HEK293T (cell line): ENCODE measurements at regions not wholly inside any gene's neighbourhood (a gene's known extent, or its start where the extent isn't known, plus 50 kb on each side); places are given as distances from the start of the nearest gene placed in this dataset.

Experiments
- CTCF ChIA-PET: fragments of 350-600 bp; formaldehyde crosslinking; extraction: SDS; loops from one replicate; lab custom pipeline; 2021; ENCODE audit warnings: antibody characterized with exemption, inconsistent platforms; lab: Yijun Ruan, JAX
- POLR2A ChIA-PET: fragments of 350-600 bp; formaldehyde crosslinking; extraction: SDS; loops from one replicate; lab custom pipeline; 2020; ENCODE audit warnings: antibody characterized with exemption, inconsistent platforms; lab: Yijun Ruan, JAX
- DNase-seq: peaks from one replicate; pipeline ENCODE4 v3.0.0; 2012; ENCODE audit warnings: mixed read lengths; ENCODE audit errors: extremely low spot score
- ARNT ChIP-seq: fragments of 450-650 bp; IDR thresholded peaks from 2 replicates; pipeline ENCODE4 v1.6.1; 2017; ENCODE audit warnings: mild to moderate bottlenecking
- BHLHE40 ChIP-seq: fragments of 450-650 bp; IDR thresholded peaks from 2 replicates; pipeline ENCODE4 v1.6.1; 2016; ENCODE audit warnings: mild to moderate bottlenecking, moderate library complexity, borderline replicate concordance
- CTBP1 ChIP-seq: fragments of 450-650 bp; IDR thresholded peaks from 2 replicates; pipeline ENCODE4 v1.6.1; 2016; ENCODE audit warnings: borderline replicate concordance
- ELF4 ChIP-seq: fragments of 450-650 bp; IDR thresholded peaks from 2 replicates; pipeline ENCODE4 v1.6.1; 2017; ENCODE audit warnings: antibody characterized with exemption
- FOXA1 ChIP-seq: fragments of 450-650 bp; IDR thresholded peaks from 2 replicates; pipeline ENCODE4 v1.6.1; 2016; ENCODE audit warnings: mild to moderate bottlenecking
- FOXK2 ChIP-seq: fragments of 450-650 bp; IDR thresholded peaks from 2 replicates; pipeline ENCODE4 v1.6.1; 2016; ENCODE audit warnings: mild to moderate bottlenecking
- FOXM1 ChIP-seq: fragments of 450-650 bp; IDR thresholded peaks from 2 replicates; pipeline ENCODE4 v1.6.1; 2017; ENCODE audit warnings: mild to moderate bottlenecking, borderline replicate concordance
- HDGF ChIP-seq: fragments of 450-650 bp; IDR thresholded peaks from 2 replicates; pipeline ENCODE4 v1.6.1; 2017; ENCODE audit warnings: antibody characterized with exemption, borderline replicate concordance
- L3MBTL2 ChIP-seq: fragments of 450-650 bp; conservative IDR thresholded peaks from 2 replicates; pipeline ENCODE4 v1.6.1; 2016; ENCODE audit warnings: mild to moderate bottlenecking
- LEF1 ChIP-seq: fragments of 450-650 bp; IDR thresholded peaks from 2 replicates; pipeline ENCODE4 v1.6.1; 2017; ENCODE audit warnings: mild to moderate bottlenecking, borderline replicate concordance
- NFRKB ChIP-seq: fragments of 450-650 bp; IDR thresholded peaks from 2 replicates; pipeline ENCODE4 v1.6.1; 2016; ENCODE audit warnings: mild to moderate bottlenecking, moderate library complexity
- SP1 ChIP-seq: fragments of 450-650 bp; IDR thresholded peaks from 2 replicates; pipeline ENCODE4 v1.6.1; 2017
- SUZ12 ChIP-seq: fragments of 450-650 bp; IDR thresholded peaks from 2 replicates; pipeline ENCODE4 v1.6.1; 2016; ENCODE audit warnings: mild to moderate bottlenecking
- TARDBP ChIP-seq: fragments of 450-650 bp; IDR thresholded peaks from 2 replicates; pipeline ENCODE4 v1.6.1; 2016
- ZNF384 ChIP-seq: fragments of 450-650 bp; IDR thresholded peaks from 2 replicates; pipeline ENCODE4 v1.6.1; 2016
- TF ChIP-seq, protein P1 (sequence below): fragments of 450-650 bp; IDR thresholded peaks from 2 replicates; pipeline ENCODE4 v1.6.1; 2016

GRCh38 chr7:43021431-43021830, 89.3 kb downstream of the MRPL32 start:
- no peak for DNase-seq
- ChIA-PET POLR2A (no interaction called here), CTCF (no interaction called here)
- no peak for TF ChIP-seq FOXA1
- no peak for TF ChIP-seq FOXM1
- no peak for TF ChIP-seq FOXK2
- TF ChIP-seq SUZ12 = no peak
- no peak for TF ChIP-seq L3MBTL2
- TF ChIP-seq HDGF = no peak
- TF ChIP-seq ELF4 = no peak
- TF ChIP-seq SP1 = no peak
- TF ChIP-seq BHLHE40 = no peak
- no peak for TF ChIP-seq CTBP1

DNA sequence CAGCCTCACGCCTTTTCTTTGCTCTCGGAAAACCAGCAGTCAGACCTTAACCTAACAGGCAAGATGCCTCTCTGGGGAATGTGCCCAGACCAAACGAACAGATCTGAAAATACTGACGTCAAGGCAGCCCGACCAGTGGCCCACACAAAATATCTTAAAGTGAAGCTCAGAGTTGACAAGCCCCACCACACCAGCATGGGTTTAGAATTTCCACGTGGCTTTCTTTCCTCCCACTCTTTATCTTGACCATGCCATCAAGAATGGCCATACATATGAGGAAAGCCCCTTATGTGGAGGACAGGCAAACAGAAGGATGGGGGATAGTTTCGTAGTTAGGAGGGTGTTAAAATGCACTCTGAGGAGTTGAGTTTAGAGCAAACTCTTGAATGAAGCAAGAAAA, 89.8 kb downstream of the MRPL32 start:
- ChIA-PET POLR2A (no interaction called here), CTCF (no interaction called here)
- no peak for DNase-seq
- no peak for TF ChIP-seq BHLHE40
- TF ChIP-seq, protein P1, sequence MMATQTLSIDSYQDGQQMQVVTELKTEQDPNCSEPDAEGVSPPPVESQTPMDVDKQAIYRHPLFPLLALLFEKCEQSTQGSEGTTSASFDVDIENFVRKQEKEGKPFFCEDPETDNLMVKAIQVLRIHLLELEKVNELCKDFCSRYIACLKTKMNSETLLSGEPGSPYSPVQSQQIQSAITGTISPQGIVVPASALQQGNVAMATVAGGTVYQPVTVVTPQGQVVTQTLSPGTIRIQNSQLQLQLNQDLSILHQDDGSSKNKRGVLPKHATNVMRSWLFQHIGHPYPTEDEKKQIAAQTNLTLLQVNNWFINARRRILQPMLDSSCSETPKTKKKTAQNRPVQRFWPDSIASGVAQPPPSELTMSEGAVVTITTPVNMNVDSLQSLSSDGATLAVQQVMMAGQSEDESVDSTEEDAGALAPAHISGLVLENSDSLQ = no peak
- no peak for TF ChIP-seq FOXA1
- no peak for TF ChIP-seq SUZ12
- no peak for TF ChIP-seq SP1
- no peak for TF ChIP-seq ELF4

DNA sequence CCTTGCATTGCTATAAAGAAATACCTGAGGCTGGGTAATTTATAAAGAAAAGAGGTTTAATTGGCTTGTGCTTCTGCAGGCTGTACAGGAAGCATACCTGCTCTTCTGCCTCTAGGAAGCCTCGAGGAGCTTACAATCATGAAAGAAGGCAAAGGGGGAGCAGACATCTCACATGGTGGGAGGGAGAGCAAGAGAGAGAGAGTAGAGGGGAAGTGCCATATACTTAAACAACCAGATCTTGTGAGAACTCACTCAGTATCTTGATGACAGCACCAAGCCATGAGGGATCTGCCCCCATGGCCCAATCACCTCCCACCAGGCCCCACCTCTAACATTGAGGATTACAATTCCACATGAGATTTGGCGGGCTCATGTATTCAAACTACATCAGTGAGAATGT, 79.1 kb upstream of the HECW1 start:
- TF ChIP-seq, protein P1 = no peak
- TF ChIP-seq NFRKB (no peak), ARNT (no peak), SP1 (no peak), FOXA1 (no peak), LEF1 (no peak), CTBP1 (no peak), BHLHE40 (no peak), FOXK2 (no peak), HDGF (no peak)
- POLR2A ChIA-PET = no interaction called here
- no peak for DNase-seq
- CTCF ChIA-PET = no interaction called here

- CTCF ChIA-PET = no interaction called here
- no peak for DNase-seq
- POLR2A ChIA-PET = no interaction called here
- TF ChIP-seq, protein P1 = no peak
- TF ChIP-seq TARDBP (no peak), L3MBTL2 (no peak), BHLHE40 (no peak), FOXK2 (no peak), ELF4 (no peak), ZNF384 (no peak), SP1 (no peak), LEF1 (no peak), NFRKB (no peak), HDGF (no peak), FOXA1 (no peak), CTBP1 (no peak), FOXM1 (no peak)
These were observed 77.9 kb upstream of the HECW1 start for GRCh38 chr7:43034535-43035002.

DNA sequence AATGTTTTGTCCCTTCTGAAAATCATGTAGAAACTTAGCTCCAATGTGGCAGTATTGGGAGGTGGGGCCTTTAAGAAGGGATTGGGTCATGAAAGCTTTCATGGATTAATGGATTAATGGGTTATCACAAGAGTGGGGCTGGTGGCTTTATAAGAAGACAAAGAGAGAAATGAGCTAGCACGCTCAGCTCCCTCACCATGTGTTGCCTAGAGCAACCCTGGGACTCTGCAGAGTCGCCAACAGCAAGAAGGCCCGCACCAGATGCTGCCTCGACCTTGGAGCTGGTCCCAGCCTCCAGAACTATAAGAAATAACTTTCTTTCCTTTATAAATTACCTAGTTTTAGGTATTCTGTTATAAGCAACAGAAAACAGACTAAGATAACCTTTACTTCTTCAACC, 74.9 kb upstream of the HECW1 start:
- ChIA-PET POLR2A (no interaction called here), CTCF (no interaction called here)
- DNase-seq = no peak
- TF ChIP-seq ELF4 (no peak), CTBP1 (no peak), TARDBP (no peak), SUZ12 (no peak), LEF1 (no peak), NFRKB (no peak), FOXK2 (no peak), ARNT (no peak), FOXM1 (no peak), FOXA1 (no peak), ZNF384 (no peak), SP1 (no peak), L3MBTL2 (no peak), BHLHE40 (no peak), HDGF (no peak)
- TF ChIP-seq, protein P1 = no peak

DNA sequence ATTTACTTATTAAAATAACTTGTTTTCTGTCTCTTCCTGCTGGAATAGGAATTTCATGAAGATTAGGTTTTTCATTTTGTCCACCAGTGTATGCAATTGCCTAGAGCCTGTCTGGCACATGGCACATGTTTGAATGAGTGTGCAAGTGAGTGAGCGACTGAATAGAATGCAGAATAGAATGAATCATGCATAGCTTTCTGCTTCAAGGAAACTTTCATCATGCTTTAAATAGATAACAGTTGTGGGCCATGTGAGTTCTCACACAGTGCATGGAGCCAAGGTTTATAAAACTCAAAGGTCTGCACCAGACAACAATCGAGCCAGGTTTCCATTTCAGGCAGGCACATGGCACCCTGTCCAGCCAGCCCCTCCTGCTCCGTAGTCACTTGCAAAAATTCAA, 74.2 kb upstream of the HECW1 start:
- ChIA-PET CTCF (no interaction called here), POLR2A (no interaction called here)
- no peak for DNase-seq
- TF ChIP-seq, protein P1 = no peak
- TF ChIP-seq ZNF384 (no peak), FOXA1 (no peak), SUZ12 (no peak), FOXM1 (no peak), BHLHE40 (no peak), LEF1 (no peak), FOXK2 (no peak), SP1 (no peak), NFRKB (no peak), ARNT (no peak), L3MBTL2 (no peak), CTBP1 (no peak), HDGF (no peak), ELF4 (no peak), TARDBP (no peak)
